ENCODE measurements at regions not wholly inside any gene's neighbourhood (a gene's known extent, or its start where the extent isn't known, plus 50 kb on each side); places are given as distances from the start of the nearest gene placed in this dataset.

DNA sequence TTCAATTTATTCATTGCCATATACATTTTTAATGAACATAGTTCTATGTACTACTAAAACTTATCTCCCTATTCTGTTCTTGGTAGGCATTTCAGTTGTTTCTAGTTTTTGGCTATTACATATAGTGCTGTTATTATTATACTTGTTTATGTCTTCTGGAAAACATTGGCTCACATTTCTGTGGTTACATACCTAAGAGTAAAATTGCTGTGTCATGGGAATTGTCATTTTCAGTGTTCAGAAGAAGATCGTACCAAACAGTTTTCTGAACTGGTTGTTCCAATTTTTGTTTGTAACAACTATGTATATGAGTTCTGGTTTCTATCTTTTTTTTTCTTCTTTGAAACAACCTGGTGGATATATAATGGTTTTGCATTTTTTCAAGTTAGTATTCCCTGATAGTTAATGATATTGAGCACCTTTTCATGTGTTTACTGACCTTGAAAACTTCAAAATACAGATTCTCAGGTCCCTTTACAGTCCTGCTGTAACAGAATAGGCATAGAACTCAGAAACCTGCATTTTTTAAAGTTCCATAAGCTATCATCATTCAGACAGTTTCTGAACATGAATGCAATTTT is 230.7 kb downstream of the JRKL start:
- no peak for DNase-seq

DNA sequence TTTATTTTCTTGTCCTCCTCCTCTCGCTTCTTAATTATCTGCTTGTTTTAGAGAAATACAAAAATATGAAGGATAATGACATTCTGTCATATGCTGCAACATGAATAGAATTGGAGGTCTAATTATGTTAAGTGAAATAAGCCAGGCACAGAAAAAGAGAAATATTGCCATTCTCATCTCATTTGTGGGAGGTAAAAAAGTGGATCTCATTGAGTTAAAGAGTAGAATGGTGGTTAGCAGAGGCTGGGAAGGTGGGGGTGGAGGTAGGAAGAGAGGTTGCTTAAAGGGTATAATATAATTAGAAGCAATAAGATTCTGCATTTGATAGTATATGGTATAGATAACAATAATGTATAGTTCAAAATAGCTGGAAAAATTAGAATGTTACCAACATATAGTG is 231.3 kb downstream of the JRKL start:
- no peak for DNase-seq

GRCh38 chr11:96622026-96622634 is 232.3 kb downstream of the JRKL start:
- DNase-seq: no peak

DNA sequence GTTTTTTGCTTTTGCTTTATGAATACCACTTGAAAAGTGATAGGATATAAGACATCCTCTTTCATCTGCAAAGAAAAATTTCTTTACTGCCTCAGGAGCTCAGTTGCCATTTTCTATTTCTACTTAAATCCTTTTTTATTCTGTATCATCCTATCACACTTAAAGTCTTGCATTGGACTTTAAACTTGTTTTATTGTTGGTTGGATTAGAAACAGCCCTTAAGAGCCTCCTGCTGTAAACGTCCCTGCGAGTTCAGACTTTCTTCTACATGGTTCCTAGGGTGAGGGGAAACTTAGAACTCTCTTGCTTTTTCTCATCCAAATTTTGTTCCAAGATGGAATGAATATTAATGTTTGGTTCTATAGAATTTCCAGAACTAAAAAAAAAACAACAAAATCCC is 234.3 kb downstream of the JRKL start:
- DNase-seq: no peak

GRCh38 chr11:96627376-96627775 is 237.6 kb downstream of the JRKL start:
- no peak for DNase-seq

DNA sequence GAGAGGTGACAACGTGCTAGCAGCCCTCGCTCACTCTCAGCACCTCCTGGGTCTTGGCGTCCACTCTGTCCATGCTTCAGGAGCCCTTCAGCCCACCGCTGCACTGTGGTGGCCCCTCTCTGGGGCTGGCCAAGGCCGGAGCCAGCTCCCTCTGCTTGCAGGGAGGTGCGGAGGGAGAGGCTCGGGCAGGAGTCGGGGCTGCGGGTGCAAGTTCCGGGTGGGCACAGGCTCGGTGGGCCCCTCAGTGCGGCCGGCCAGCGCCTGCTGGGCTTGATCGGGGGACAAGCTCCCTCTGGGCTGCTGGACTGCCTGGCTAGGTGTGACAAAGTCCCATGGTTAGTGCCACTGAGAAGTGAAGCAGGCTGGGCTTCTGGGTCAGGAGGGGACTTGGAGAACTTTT is 245.8 kb downstream of the JRKL start:
- no peak for DNase-seq

- no peak for DNase-seq
Observed at GRCh38 chr11:96641261-96641660, 251.4 kb downstream of the JRKL start.

DNA sequence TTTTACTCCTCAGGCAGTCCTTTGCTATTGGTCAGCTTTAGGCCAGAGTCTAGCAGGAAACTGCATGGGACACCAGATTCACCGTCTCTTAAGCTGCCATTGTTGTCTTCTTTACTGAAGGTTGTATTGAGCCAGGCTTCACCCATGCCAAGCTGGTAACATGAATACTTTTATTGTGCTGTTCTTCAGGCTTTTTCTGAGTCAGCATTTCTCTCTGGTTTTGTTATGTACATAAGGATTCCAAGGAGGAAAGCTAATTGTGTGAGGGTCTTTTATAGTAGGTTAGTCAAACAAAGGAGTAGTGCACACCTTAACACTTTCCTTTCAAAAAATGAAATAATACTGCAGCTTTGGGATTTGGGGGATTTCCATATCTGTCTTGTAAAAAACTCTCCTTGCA is 252.8 kb downstream of the JRKL start:
- DNase-seq: no peak

GRCh38 chr11:96643173-96643572 is 253.4 kb downstream of the JRKL start:
- no peak for DNase-seq

DNA sequence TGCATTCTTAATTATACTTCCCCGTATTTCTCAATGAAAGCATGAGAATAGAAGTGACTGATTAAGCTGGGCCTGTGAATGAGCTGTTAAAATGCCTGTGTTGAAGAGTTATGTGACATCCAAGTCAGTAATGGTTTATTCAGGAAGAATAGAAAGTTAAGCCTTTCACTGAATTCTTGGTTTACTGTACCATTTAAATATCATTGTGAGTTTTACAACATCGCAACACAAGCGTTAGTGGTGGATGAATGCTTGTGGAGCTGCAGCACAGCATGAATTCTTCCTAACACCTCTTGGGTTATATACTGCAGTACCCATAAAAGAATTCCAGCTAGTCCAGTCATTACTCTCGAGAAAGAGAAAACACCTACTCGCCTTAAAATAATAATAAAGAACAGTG is 257.8 kb downstream of the JRKL start:
- no peak for DNase-seq

DNA sequence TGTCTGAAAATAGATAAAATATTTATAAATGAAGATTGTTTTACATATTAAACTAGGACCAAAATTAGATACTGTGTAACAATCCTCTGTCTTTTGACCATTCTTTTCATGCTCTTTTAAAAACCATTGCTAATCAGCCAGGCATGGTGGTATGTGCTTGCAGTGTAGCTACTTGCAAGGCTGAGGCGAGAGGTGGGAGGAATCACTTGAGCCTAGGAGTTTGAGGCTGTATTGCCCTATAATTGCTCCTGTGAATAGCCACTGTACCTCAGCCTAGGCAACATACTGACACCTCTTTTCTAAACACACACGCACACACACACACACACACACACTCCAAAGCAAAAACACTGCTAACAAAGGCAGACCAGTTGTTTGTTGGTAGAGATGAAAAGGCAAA is 259.2 kb downstream of the JRKL start:
- DNase-seq: no peak

GRCh38 chr11:96652516-96652915 is 262.7 kb downstream of the JRKL start:
- no peak for DNase-seq

- DNase-seq: no peak
Observed at GRCh38 chr11:96655474-96655873, 265.7 kb downstream of the JRKL start.

DNA sequence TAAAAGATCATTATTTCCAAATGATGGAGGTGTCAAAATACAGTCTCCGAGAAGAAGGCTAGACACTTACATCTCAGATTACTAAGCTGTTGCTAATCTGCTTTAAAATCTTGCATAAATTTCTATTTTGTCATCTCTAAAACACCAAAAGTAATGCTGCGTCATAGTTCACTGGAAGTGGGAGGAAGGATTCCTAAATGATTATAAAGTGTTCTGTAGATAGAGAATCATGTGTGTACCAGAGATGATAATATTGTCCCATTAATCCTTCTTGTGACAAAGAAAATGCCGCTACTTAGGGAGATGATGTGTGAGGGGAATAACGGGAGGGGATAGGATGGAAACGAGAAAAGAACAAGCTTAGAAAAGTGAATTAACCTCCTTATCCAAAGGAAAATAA is 268.6 kb downstream of the JRKL start:
- DNase-seq: no peak

DNA sequence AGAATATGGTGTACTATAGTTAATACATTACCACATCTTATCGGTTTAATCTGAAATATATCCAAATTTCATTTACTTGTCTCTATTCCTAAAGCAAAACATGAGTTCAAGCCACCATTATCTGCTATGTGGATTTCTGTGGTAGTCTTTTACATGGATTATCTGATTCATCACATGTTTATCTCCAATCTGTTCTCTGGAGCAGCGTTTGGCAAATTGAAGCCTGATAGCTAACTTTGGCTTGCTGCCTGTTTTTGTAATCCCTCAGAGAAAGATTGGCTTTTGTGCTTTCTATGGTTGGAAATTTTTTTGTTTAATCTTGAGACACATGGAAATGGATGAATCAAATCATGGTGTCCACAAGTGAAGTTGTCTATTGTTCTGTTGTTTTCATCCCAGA is 274.3 kb downstream of the JRKL start:
- no peak for DNase-seq

GRCh38 chr11:96680211-96681018 is 290.6 kb downstream of the JRKL start:
- no peak for DNase-seq

- DNase-seq: no peak
Observed at GRCh38 chr11:96681019-96681716, 291.4 kb downstream of the JRKL start.

DNA sequence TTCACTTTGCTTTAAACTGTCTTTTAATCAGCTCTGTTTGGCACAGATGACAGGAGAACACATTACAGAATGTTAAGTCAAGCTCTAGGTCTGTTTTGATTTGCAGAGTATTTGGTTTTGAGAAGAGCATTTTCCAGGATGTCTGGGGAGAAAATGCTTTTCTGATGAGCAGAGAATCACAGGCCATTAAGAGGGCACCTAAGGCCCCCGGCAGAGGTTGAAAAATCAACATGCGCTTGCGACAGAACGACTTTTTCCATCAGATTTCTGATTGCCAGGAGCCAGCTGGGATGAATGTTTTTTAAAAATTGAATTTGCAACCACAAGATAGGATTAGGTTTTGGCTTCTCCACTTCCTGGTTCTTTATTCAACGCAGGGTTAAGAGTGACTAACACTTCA is 304.5 kb downstream of the JRKL start:
- no peak for DNase-seq

DNA sequence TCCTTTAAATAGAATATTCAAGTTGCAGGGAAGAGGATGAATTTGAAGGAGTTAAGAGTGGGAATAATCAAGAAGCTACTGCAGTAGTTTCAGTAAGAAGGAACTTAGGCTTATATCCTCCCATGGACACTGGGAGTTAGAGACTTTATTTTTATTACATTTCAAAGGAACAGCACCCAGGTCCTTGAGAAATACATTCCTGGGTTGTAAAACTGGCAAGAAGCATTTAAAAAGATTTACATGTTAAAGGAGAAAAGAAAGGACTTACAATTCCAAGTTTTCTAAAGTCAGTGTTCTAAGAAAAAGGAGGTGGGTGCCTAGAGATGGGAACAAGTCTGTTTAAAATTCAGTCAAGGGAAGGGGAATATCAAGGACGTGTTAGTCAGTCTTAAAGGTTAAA is 306.9 kb downstream of the JRKL start:
- no peak for DNase-seq

GRCh38 chr11:96697466-96697865 is 307.7 kb downstream of the JRKL start:
- DNase-seq: no peak

- no peak for DNase-seq
Observed at GRCh38 chr11:96704847-96705246, 315.0 kb downstream of the JRKL start.

DNA sequence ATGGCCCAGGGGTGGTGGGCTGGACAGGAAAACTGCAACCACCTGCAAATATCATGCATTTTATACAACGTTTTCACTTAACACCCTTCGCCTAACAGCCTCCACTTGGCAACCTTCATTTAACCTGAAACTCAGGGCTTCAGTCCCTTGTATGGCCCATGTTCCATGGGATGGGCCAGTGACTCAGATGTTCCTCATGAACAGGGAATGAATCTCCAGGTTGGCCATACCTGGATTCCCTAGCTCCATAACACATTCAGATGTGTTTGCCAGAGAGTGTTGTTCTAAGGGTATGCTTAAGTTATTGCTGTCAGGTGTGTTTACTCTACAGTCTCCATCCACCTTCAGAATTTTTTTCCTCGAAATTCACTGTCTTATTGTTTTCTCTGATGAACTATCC is 316.9 kb downstream of the JRKL start:
- no peak for DNase-seq

DNA sequence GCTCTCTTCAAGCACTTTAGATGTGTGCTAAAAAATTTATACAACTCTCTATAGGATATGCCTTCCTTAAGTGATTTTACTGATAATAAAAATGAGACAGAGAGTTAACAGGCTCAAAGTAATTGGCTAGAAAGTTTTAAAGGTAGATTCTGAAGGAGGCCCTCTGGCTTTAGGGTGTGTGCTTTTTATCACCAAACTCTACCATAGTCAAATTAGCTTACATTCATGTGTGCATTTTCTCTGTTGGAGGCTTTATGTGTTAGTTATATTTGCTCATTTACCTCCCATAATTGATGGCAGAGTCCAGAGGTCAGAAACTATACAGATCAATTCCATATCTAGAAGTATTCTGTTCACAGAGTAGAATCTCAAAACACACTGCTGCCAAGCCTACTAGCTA is 317.5 kb downstream of the JRKL start:
- DNase-seq: no peak
